ENCODE measurements at regions not wholly inside any gene's neighbourhood (a gene's known extent, or its start where the extent isn't known, plus 50 kb on each side); places are given as distances from the start of the nearest gene placed in this dataset.

GRCh38 chr12:107619831-107620230 is 65.8 kb upstream of the PWP1 start:
- H3K9ac ChIP-seq (ENCODE audit: low read depth, low read length, poor library complexity, severe bottlenecking), result no peak overlapping the region

DNA sequence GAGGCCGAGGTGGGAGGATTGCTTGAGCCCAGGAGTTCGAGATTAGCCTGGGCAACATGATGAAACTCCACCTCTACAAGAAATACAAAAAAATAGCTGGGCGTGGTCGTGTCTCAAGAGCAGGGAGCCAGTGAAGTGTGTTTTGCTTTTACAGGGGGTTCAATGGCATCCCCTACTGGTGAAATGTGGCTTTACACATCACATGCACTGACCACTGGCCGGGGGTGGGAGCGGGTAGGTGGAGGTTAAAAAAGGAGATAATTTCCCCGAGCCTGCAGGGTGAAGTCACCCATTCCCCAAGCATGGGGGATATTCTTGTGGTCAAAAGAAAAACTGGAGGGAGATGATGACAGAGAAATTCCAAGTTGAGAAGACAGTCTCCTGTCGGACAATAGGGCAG is 63.6 kb upstream of the PWP1 start:
- TF ChIP-seq EZH2phosphoT487 (IDR thresholded peaks at IDR 0.05; ENCODE audit: borderline replicate concordance) (no peak), CTCF (conservative IDR thresholded peaks at IDR 0.05; ENCODE audit: low read length) (peak; percentile 78)
- Histone ChIP-seq H4K20me1 (ENCODE audit: insufficient read depth, low read length, poor library complexity, severe bottlenecking) (no peaks in the 10 kb centered on the region), H3K36me3 (ENCODE audit: insufficient read depth, low read length) (peaks cover 7% of the 10 kb centered on the region; the same call in 1 of the 2 replicates), H2AFZ (ENCODE audit: low read length) (no peak overlapping the region), H3K4me3 (ENCODE audit: low read length, poor library complexity, severe bottlenecking) (no peak overlapping the region), H3K9me2 (replicated peaks; ENCODE audit: low read depth, low read length) (no peaks in the 10 kb centered on the region), H3K27me3 (ENCODE audit: insufficient read depth, low read length, poor library complexity, severe bottlenecking) (no peaks in the 10 kb centered on the region), H3F3A (ENCODE audit: low read depth) (no peaks in the 10 kb centered on the region), H3K9me3 (ENCODE audit: insufficient read depth, low read depth, low read length) (peaks cover 7% of the 10 kb centered on the region; the same call in 1 of the 2 replicates), H3K4me1 (ENCODE audit: insufficient read depth, low read length, poor library complexity, severe bottlenecking) (no peaks in the 10 kb centered on the region), H3K79me2 (ENCODE audit: insufficient read depth, low read length) (no peaks in the 10 kb centered on the region), H3K4me2 (ENCODE audit: low read depth, low read length, poor library complexity, severe bottlenecking) (no peak overlapping the region), H3K9ac (ENCODE audit: low read depth, low read length, poor library complexity, severe bottlenecking) (no peak overlapping the region)

More at GRCh38 chr12:107619831-107620230, 65.8 kb upstream of the PWP1 start:
- Histone ChIP-seq H3K36me3 (ENCODE audit: insufficient read depth, low read length) (peaks cover 7% of the 10 kb centered on the region; the same call in 1 of the 2 replicates), H3K27me3 (ENCODE audit: insufficient read depth, low read length, poor library complexity, severe bottlenecking) (no peaks in the 10 kb centered on the region), H3K4me1 (ENCODE audit: insufficient read depth, low read length, poor library complexity, severe bottlenecking) (no peaks in the 10 kb centered on the region), H4K20me1 (ENCODE audit: insufficient read depth, low read length, poor library complexity, severe bottlenecking) (no peaks in the 10 kb centered on the region), H3K9me2 (replicated peaks; ENCODE audit: low read depth, low read length) (no peaks in the 10 kb centered on the region), H3K79me2 (ENCODE audit: insufficient read depth, low read length) (no peaks in the 10 kb centered on the region), H3F3A (ENCODE audit: low read depth) (no peaks in the 10 kb centered on the region), H3K4me2 (ENCODE audit: low read depth, low read length, poor library complexity, severe bottlenecking) (no peak overlapping the region), H3K4me3 (ENCODE audit: low read length, poor library complexity, severe bottlenecking) (no peak overlapping the region), H3K9me3 (ENCODE audit: insufficient read depth, low read depth, low read length) (peaks cover 4% of the 10 kb centered on the region; the same call in 1 of the 2 replicates), H2AFZ (ENCODE audit: low read length) (no peak overlapping the region)
- no peak for TF ChIP-seq EZH2phosphoT487 (IDR thresholded peaks at IDR 0.05; ENCODE audit: borderline replicate concordance)

DNA sequence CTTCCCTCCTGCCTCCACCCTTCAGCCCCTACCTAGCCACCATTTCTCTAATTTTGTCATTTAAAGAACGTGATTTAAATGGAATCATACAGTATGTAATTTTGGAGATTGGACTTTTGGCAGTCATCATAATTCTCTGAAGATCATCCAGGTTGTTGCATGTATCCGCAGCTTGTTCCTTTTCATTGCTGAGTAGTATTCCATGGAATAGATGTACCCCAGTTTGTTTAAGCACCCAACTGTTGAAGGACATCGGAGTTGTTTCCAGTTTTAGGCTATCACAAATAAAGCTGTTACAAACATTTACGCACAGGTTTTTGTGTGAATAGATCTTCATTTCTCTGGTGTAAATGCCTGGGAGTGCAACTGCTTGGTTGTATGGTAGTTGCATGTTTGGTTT is 61.1 kb upstream of the PWP1 start:
- Histone ChIP-seq H3K4me1 (ENCODE audit: insufficient read depth, low read length, poor library complexity, severe bottlenecking) (no peaks in the 10 kb centered on the region), H3K79me2 (ENCODE audit: insufficient read depth, low read length) (no peaks in the 10 kb centered on the region), H3K36me3 (ENCODE audit: insufficient read depth, low read length) (no peaks in the 10 kb centered on the region; the same call in 1 of the 2 replicates)

More for the DNA sequence above, 61.1 kb upstream of the PWP1 start:
- Histone ChIP-seq H3K9me2 (replicated peaks; ENCODE audit: low read depth, low read length) (no peaks in the 10 kb centered on the region), H4K20me1 (ENCODE audit: insufficient read depth, low read length, poor library complexity, severe bottlenecking) (no peaks in the 10 kb centered on the region), H3K9ac (ENCODE audit: low read depth, low read length, poor library complexity, severe bottlenecking) (no peak overlapping the region), H3K9me3 (ENCODE audit: insufficient read depth, low read depth, low read length) (peaks cover 7% of the 10 kb centered on the region; the same call in 1 of the 2 replicates), H3K4me3 (ENCODE audit: low read length, poor library complexity, severe bottlenecking) (no peak overlapping the region), H3K27me3 (ENCODE audit: insufficient read depth, low read length, poor library complexity, severe bottlenecking) (no peaks in the 10 kb centered on the region), H3K4me2 (ENCODE audit: low read depth, low read length, poor library complexity, severe bottlenecking) (no peak overlapping the region), H2AFZ (ENCODE audit: low read length) (no peak overlapping the region), H3F3A (ENCODE audit: low read depth) (no peaks in the 10 kb centered on the region)
- TF ChIP-seq EZH2phosphoT487 (IDR thresholded peaks at IDR 0.05; ENCODE audit: borderline replicate concordance), result no peak
- no peak for TF ChIP-seq CTCF (conservative IDR thresholded peaks at IDR 0.05; ENCODE audit: low read length)
